SK-N-SH (cell line): ENCODE measurements at regions not wholly inside any gene's neighbourhood (a gene's known extent, or its start where the extent isn't known, plus 50 kb on each side); places are given as distances from the start of the nearest gene placed in this dataset.

Experiments
- CTCF ChIA-PET: fragments of 300-600, 350-600 bp; formaldehyde crosslinking; extraction: SDS; loops from one replicate; lab custom pipeline; 2021; lab: Yijun Ruan, JAX
- POLR2A ChIA-PET: fragments of 350-600 bp; sonication (Branson Sonifier 250); formaldehyde crosslinking; extraction: SDS; loops from one replicate; lab custom pipeline; 2020; ENCODE audit warnings: antibody characterized with exemption, inconsistent platforms; lab: Yijun Ruan, JAX
- DNase-seq: peaks from one replicate; pipeline ENCODE4 v3.0.0; 2012
- H2AFZ ChIP-seq: fragments of 200-600 bp; sonication (generic); 2 replicates; pipeline ENCODE4 v1.8.1; 2016; ENCODE audit warnings: antibody characterized with exemption, mild to moderate bottlenecking, low read depth
- H3F3A ChIP-seq: fragments of 200-600 bp; sonication (generic); replicated peaks from 2 replicates; pipeline ENCODE3; 2016; ENCODE audit warnings: antibody characterized with exemption, mild to moderate bottlenecking; ENCODE audit not compliant: insufficient read depth
- H3K27ac ChIP-seq, 2 experiments: fragments of 200-500 bp in 1 of 2; fragments of 200-600 bp in 1 of 2; sonication (Bioruptor generic) in 1 of 2; sonication (generic), shearing (Covaris generic) in 1 of 2; 2 replicates each; pipeline versions ENCODE4 v1.5.1 to v1.6.1; 2014 to 2016; ENCODE audit warnings: low read depth in 2 of 2, inconsistent platforms in 1 of 2, low read length in 1 of 2, mild to moderate bottlenecking in 1 of 2, mixed read lengths in 1 of 2
- H3K27me3 ChIP-seq: fragments of 200-600 bp; sonication (generic), shearing (Covaris generic); 2 replicates; pipeline ENCODE4 v1.6.1; 2016; ENCODE audit warnings: mixed run types; ENCODE audit not compliant: insufficient read depth
- H3K36me3 ChIP-seq, 2 experiments: fragments of 200-500 bp in 1 of 2; fragments of 200-600 bp in 1 of 2; sonication (Bioruptor generic) in 1 of 2; sonication (generic) in 1 of 2; replicated peaks in 1 of 2; 2 replicates each; pipeline versions ENCODE3 to v1.5.1; 2014 to 2016; ENCODE audit warnings: low read length in 1 of 2, mild to moderate bottlenecking in 1 of 2; ENCODE audit not compliant: insufficient read depth in 2 of 2, control insufficient read depth in 1 of 2
- H3K4me1 ChIP-seq, 2 experiments: fragments of 200-500 bp in 1 of 2; fragments of 200-600 bp in 1 of 2; sonication (Bioruptor generic) in 1 of 2; sonication (generic), shearing (Covaris generic) in 1 of 2; 2 replicates each; pipeline versions ENCODE4 v1.5.1 to v1.6.1; 2014 to 2016; ENCODE audit warnings: low read depth in 1 of 2, low read length in 1 of 2, mixed run types in 1 of 2; ENCODE audit not compliant: insufficient read depth in 2 of 2, control insufficient read depth in 1 of 2
- H3K4me2 ChIP-seq: fragments of 200-600 bp; sonication (generic), shearing (Covaris generic); 2 replicates; pipeline ENCODE4 v1.6.1; 2017; ENCODE audit warnings: mixed run types
- H3K4me3 ChIP-seq, 2 experiments: fragments of 200-500 bp in 1 of 2; fragments of 200-600 bp in 1 of 2; sonication (Bioruptor generic) in 1 of 2; sonication (generic), shearing (Covaris generic) in 1 of 2; 2 replicates each; pipeline versions ENCODE4 v1.5.1 to v1.8.1; 2014 to 2016; ENCODE audit warnings: low read depth in 2 of 2, inconsistent platforms in 1 of 2, low read length in 1 of 2, mild to moderate bottlenecking in 1 of 2, mixed read lengths in 1 of 2, moderate library complexity in 1 of 2
- H3K79me2 ChIP-seq: fragments of 200-600 bp; sonication (generic); 2 replicates; pipeline ENCODE4 v1.8.1; 2017; ENCODE audit warnings: mild to moderate bottlenecking; ENCODE audit not compliant: insufficient read depth
- H3K9ac ChIP-seq: fragments of 200-600 bp; sonication (generic); 2 replicates; pipeline ENCODE4 v1.6.1; 2017; ENCODE audit warnings: mixed run types
- H3K9me2 ChIP-seq: fragments of 200-600 bp; sonication (generic); 2 replicates; pipeline ENCODE4 v1.6.1; 2017; ENCODE audit warnings: mixed run types
- H3K9me3 ChIP-seq: fragments of 200-600 bp; sonication (generic); 2 replicates; pipeline ENCODE4 v1.6.1; 2017; ENCODE audit warnings: mixed run types, mild to moderate bottlenecking, moderate library complexity
- H4K20me1 ChIP-seq: fragments of 200-600 bp; sonication (generic); 2 replicates; pipeline ENCODE4 v1.6.1; 2017; ENCODE audit warnings: mild to moderate bottlenecking, mixed run types; ENCODE audit not compliant: insufficient read depth
- EP300 ChIP-seq, 2 experiments: IDR thresholded peaks; 2 replicates each; pipeline versions ENCODE4 v1.4.0 to v1.6.1; 2012; ENCODE audit warnings: borderline replicate concordance in 1 of 2, low read depth in 1 of 2, low read length in 1 of 2
- GATA2 ChIP-seq: sonication (generic); formaldehyde crosslinking; IDR thresholded peaks from 2 replicates; pipeline ENCODE4 v1.5.0; 2020; ENCODE audit warnings: mild to moderate bottlenecking, missing genetic modification reagents
- JUND ChIP-seq: IDR thresholded peaks from 2 replicates; pipeline ENCODE4 v1.4.0; 2012
- NFIC ChIP-seq: IDR thresholded peaks from 2 replicates; pipeline ENCODE4 v1.4.0; 2012; ENCODE audit warnings: borderline replicate concordance
- POLR2AphosphoS5 ChIP-seq: IDR thresholded peaks from 2 replicates; pipeline ENCODE4 v1.6.1; 2012; ENCODE audit warnings: low read depth, low read length
- RAD21 ChIP-seq: IDR thresholded peaks from 2 replicates; pipeline ENCODE4 v1.6.1; 2012; ENCODE audit warnings: mild to moderate bottlenecking, low read length
- RFX5 ChIP-seq: IDR thresholded peaks from 2 replicates; pipeline ENCODE4 v1.6.1; 2012; ENCODE audit warnings: mild to moderate bottlenecking, improper control_type of control experiment, low read length
- RXRA ChIP-seq: IDR thresholded peaks from 2 replicates; pipeline ENCODE4 v1.4.0; 2012; ENCODE audit warnings: low read depth, mild to moderate bottlenecking, borderline replicate concordance
- SIN3A ChIP-seq: IDR thresholded peaks from 2 replicates; pipeline ENCODE4 v1.6.1; 2012; ENCODE audit warnings: low read depth, mild to moderate bottlenecking, low read length, moderate library complexity, borderline replicate concordance
- TAF1 ChIP-seq: IDR thresholded peaks from 2 replicates; pipeline ENCODE4 v1.6.1; 2012; ENCODE audit warnings: low read depth, mild to moderate bottlenecking, low read length, moderate library complexity, borderline replicate concordance
- TEAD4 ChIP-seq: IDR thresholded peaks from 2 replicates; pipeline ENCODE4 v1.4.0; 2012; ENCODE audit warnings: mild to moderate bottlenecking, borderline replicate concordance; ENCODE audit not compliant: insufficient read depth
- YY1 ChIP-seq: IDR thresholded peaks from 2 replicates; pipeline ENCODE4 v1.4.0; 2012; ENCODE audit warnings: low read depth, mild to moderate bottlenecking
- TF ChIP-seq, protein P1 (sequence below): IDR thresholded peaks from 2 replicates; pipeline ENCODE4 v1.4.0; 2012; ENCODE audit warnings: low read depth
- TF ChIP-seq, protein P2 (sequence below): IDR thresholded peaks from 2 replicates; pipeline ENCODE4 v1.4.0; 2012; ENCODE audit warnings: low read depth, borderline replicate concordance
- TF ChIP-seq, protein P3 (sequence below): fragments of 150-350 bp; IDR thresholded peaks from 2 replicates; pipeline ENCODE4 v1.6.1; 2017; ENCODE audit warnings: antibody characterized with exemption, low read length, low read depth, borderline replicate concordance
- TF ChIP-seq, protein P4 (sequence below): IDR thresholded peaks from 2 replicates; pipeline ENCODE4 v1.6.1; 2012; ENCODE audit warnings: mild to moderate bottlenecking, low read depth, low read length, moderate library complexity
- TF ChIP-seq, protein P5 (sequence below): fragments of 150-350 bp; IDR thresholded peaks from 2 replicates; pipeline ENCODE4 v1.6.1; 2016; ENCODE audit warnings: mild to moderate bottlenecking, low read depth, low read length

DNA sequence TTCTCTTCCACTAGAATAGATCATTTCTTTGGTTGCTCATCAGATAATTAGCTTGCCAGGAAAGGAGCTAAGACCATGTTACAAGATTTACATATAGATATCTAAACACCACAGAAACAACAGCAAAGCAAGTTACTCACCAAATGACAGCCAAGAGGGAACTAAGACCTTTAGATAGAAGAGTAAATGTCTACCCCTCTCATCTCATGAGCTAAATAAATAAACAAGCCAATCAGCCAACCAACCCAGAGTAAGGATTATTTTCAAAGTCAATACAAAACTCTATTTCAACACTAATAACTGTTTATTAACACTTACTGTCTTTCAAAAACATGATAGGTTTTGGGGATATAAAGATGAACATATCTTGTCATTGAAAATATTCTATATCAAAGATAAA is 474.7 kb downstream of the LMO4 start:
- TF ChIP-seq TAF1 (no peak), RAD21 (no peak), TEAD4 (no peak), GATA2 (CRISPR knock-in tag) (no peak), NFIC (no peak), JUND (no peak), SIN3A (no peak), POLR2AphosphoS5 (no peak), RXRA (no peak), RFX5 (no peak), YY1 (no peak), EP300 (IDR thresholded peaks at IDR 0.05; ENCODE audit: borderline replicate concordance in 1 of 2, low read depth in 1 of 2, low read length in 1 of 2) (no peak)
- TF ChIP-seq, protein P1, sequence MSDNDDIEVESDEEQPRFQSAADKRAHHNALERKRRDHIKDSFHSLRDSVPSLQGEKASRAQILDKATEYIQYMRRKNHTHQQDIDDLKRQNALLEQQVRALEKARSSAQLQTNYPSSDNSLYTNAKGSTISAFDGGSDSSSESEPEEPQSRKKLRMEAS = no peak
- TF ChIP-seq, protein P2, sequence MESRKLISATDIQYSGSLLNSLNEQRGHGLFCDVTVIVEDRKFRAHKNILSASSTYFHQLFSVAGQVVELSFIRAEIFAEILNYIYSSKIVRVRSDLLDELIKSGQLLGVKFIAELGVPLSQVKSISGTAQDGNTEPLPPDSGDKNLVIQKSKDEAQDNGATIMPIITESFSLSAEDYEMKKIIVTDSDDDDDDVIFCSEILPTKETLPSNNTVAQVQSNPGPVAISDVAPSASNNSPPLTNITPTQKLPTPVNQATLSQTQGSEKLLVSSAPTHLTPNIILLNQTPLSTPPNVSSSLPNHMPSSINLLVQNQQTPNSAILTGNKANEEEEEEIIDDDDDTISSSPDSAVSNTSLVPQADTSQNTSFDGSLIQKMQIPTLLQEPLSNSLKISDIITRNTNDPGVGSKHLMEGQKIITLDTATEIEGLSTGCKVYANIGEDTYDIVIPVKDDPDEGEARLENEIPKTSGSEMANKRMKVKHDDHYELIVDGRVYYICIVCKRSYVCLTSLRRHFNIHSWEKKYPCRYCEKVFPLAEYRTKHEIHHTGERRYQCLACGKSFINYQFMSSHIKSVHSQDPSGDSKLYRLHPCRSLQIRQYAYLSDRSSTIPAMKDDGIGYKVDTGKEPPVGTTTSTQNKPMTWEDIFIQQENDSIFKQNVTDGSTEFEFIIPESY = no peak
- TF ChIP-seq, protein P3, sequence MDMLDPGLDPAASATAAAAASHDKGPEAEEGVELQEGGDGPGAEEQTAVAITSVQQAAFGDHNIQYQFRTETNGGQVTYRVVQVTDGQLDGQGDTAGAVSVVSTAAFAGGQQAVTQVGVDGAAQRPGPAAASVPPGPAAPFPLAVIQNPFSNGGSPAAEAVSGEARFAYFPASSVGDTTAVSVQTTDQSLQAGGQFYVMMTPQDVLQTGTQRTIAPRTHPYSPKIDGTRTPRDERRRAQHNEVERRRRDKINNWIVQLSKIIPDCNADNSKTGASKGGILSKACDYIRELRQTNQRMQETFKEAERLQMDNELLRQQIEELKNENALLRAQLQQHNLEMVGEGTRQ = no peak
- TF ChIP-seq, protein P4, sequence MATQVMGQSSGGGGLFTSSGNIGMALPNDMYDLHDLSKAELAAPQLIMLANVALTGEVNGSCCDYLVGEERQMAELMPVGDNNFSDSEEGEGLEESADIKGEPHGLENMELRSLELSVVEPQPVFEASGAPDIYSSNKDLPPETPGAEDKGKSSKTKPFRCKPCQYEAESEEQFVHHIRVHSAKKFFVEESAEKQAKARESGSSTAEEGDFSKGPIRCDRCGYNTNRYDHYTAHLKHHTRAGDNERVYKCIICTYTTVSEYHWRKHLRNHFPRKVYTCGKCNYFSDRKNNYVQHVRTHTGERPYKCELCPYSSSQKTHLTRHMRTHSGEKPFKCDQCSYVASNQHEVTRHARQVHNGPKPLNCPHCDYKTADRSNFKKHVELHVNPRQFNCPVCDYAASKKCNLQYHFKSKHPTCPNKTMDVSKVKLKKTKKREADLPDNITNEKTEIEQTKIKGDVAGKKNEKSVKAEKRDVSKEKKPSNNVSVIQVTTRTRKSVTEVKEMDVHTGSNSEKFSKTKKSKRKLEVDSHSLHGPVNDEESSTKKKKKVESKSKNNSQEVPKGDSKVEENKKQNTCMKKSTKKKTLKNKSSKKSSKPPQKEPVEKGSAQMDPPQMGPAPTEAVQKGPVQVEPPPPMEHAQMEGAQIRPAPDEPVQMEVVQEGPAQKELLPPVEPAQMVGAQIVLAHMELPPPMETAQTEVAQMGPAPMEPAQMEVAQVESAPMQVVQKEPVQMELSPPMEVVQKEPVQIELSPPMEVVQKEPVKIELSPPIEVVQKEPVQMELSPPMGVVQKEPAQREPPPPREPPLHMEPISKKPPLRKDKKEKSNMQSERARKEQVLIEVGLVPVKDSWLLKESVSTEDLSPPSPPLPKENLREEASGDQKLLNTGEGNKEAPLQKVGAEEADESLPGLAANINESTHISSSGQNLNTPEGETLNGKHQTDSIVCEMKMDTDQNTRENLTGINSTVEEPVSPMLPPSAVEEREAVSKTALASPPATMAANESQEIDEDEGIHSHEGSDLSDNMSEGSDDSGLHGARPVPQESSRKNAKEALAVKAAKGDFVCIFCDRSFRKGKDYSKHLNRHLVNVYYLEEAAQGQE = no peak
- TF ChIP-seq, protein P5, sequence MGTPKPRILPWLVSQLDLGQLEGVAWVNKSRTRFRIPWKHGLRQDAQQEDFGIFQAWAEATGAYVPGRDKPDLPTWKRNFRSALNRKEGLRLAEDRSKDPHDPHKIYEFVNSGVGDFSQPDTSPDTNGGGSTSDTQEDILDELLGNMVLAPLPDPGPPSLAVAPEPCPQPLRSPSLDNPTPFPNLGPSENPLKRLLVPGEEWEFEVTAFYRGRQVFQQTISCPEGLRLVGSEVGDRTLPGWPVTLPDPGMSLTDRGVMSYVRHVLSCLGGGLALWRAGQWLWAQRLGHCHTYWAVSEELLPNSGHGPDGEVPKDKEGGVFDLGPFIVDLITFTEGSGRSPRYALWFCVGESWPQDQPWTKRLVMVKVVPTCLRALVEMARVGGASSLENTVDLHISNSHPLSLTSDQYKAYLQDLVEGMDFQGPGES = no peak
- Histone ChIP-seq H3K9me3 (no peaks in the 10 kb centered on the region), H2AFZ (no peak overlapping the region), H3F3A (no peaks in the 10 kb centered on the region), H3K4me2 (no peak overlapping the region), H3K9ac (no peak overlapping the region), H3K79me2 (no peaks in the 10 kb centered on the region), H3K4me1 (no peaks in the 10 kb centered on the region; a peak in 1 of 4 replicates), H3K9me2 (no peaks in the 10 kb centered on the region), H3K4me3 (no peak overlapping the region), H3K27me3 (no peaks in the 10 kb centered on the region), H4K20me1 (no peaks in the 10 kb centered on the region), H3K27ac (no peak overlapping the region), H3K36me3 (no peaks in the 10 kb centered on the region)
- CTCF ChIA-PET = no interaction called here
- POLR2A ChIA-PET = no interaction called here
- DNase-seq = no peak
